BE2C (cell line): ENCODE measurements at regions not wholly inside any gene's neighbourhood (a gene's known extent, or its start where the extent isn't known, plus 50 kb on each side); places are given as distances from the start of the nearest gene placed in this dataset.

ENCODE experiments used
- DNase-seq: peaks from one replicate; pipeline ENCODE4 v3.0.0-alpha.2; 2020
- H3K27me3 ChIP-seq: fragments of 250-450 bp; sonication (Bioruptor Pico); 2 replicates; pipeline ENCODE4 v1.5.1; 2020; ENCODE audit warnings: mild to moderate bottlenecking
- H3K36me3 ChIP-seq: fragments of 250-450 bp; sonication (Bioruptor Pico); 2 replicates; pipeline ENCODE4 v1.5.1; 2020; ENCODE audit warnings: mild to moderate bottlenecking
- H3K4me1 ChIP-seq: fragments of 250-450 bp; sonication (Bioruptor Pico); 2 replicates; pipeline ENCODE4 v1.5.1; 2020
- H3K4me3 ChIP-seq: 2 replicates; pipeline ENCODE4 v1.5.1; 2011; ENCODE audit warnings: low read depth, low read length
- H3K9me3 ChIP-seq: fragments of 250-450 bp; sonication (Bioruptor Pico); 2 replicates; pipeline ENCODE4 v1.5.1; 2020
- CTCF ChIP-seq: IDR thresholded peaks from 2 replicates; pipeline ENCODE4 v1.5.1; 2012; ENCODE audit warnings: mild to moderate bottlenecking, low read depth, low read length

DNA sequence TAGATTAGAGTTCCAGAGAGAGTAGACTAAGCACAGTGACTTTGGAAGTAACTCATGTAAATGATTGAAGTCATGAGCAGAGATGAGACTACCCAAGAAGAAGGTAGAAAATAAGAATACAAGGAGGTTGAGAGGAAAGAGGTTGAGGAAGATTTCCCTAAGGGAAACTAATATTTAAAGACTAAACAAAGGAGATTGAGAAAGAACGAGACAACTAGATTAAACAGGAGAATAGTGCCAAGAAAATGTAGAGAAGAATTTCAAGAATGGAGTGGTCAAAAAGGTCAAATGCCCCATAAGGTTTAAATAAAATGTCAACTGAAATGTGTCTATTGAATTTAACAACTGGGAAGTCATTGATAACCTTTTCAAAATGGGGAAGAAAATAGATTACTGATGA, 59.0 kb downstream of the RPS29 start:
- DNase-seq: no peak
- H3K4me1 ChIP-seq: no peaks in the 10 kb centered on the region
- no peaks in the 10 kb centered on the region; the same call in 1 of the 2 replicates for H3K9me3 ChIP-seq
- no peaks in the 10 kb centered on the region for H3K27me3 ChIP-seq
- TF ChIP-seq CTCF: no peak
- H3K4me3 ChIP-seq: no peak overlapping the region
- H3K36me3 ChIP-seq: no peaks in the 10 kb centered on the region

DNA sequence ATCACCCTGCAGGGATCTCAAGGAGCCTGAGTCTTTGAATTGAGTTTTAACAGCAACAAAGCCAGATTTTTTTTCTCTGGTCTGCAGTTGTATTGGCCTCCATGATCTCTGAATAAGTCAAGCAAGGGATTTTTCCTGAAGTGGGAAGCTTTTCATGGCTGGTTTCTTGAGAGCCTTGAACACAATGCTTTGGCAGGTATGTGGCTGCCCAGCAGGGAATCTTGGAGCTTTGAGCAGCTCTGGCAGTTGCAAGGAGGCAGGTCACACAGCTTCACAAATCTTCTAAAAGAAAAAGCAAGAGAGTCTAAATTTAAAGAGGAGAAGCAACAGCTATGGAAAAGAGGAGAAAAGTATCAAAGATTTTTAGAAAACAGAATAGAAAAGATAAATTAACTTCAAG, 60.1 kb downstream of the RPS29 start:
- DNase-seq: no peak
- no peak overlapping the region for H3K4me3 ChIP-seq
- H3K36me3 ChIP-seq: no peaks in the 10 kb centered on the region
- H3K9me3 ChIP-seq: no peaks in the 10 kb centered on the region
- H3K4me1 ChIP-seq: no peaks in the 10 kb centered on the region
- no peaks in the 10 kb centered on the region for H3K27me3 ChIP-seq
- no peak for TF ChIP-seq CTCF

- no peak for DNase-seq
- Histone ChIP-seq H3K36me3 (no peaks in the 10 kb centered on the region), H3K9me3 (no peaks in the 10 kb centered on the region), H3K27me3 (peaks cover 4% of the 10 kb centered on the region), H3K4me1 (no peaks in the 10 kb centered on the region), H3K4me3 (no peak overlapping the region)
- TF ChIP-seq CTCF: no peak
Observed at GRCh38 chr14:49516286-49516685, 69.9 kb downstream of the RPS29 start.

DNA sequence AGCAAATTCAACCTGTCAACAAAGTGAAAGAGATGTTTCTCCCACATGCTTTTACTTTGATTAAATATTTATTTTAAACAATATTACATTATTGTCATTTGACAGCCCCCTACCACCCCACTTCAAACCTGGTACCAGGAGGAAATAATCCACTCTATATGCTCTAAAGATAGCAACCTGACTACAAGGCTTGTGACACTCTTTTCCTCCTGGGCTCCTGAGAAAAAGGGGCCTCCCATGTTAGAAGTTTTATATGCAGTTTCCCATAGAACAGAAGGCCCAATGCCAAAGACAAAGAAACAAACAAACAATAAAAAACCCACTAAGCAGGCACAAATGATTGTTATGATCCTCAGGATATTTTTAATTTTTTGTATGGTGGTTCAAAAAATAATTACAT, 73.6 kb downstream of the RPS29 start:
- TF ChIP-seq CTCF: no peak
- Histone ChIP-seq H3K9me3 (no peaks in the 10 kb centered on the region), H3K36me3 (no peaks in the 10 kb centered on the region), H3K27me3 (peaks cover 4% of the 10 kb centered on the region; the same call in 1 of the 2 replicates), H3K4me3 (no peak overlapping the region), H3K4me1 (no peaks in the 10 kb centered on the region)
- DNase-seq: no peak

DNA sequence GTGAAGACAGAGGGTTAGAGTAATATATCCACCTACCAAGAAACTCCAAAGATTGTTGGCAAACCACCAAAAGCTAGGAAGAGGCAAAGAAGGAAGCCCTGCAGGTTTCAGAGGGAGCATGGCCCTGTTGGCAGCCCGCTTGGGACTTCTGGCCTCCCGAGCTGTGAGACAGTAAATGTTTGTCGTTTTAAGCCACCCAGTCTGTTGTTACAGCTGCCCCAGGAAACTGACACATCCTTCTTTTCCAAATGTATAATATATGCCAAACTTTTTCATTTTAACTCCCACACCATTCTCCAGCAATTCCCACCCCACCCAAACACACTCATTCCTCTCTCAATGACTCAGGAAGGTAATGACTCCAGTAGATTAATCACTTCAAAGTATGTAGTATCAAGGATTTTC, 74.0 kb downstream of the RPS29 start:
- H3K4me3 ChIP-seq: no peak overlapping the region
- no peak for DNase-seq
- H3K4me1 ChIP-seq: no peaks in the 10 kb centered on the region
- H3K9me3 ChIP-seq: no peaks in the 10 kb centered on the region
- peaks cover 4% of the 10 kb centered on the region; the same call in 1 of the 2 replicates for H3K27me3 ChIP-seq
- no peaks in the 10 kb centered on the region for H3K36me3 ChIP-seq
- TF ChIP-seq CTCF: no peak

DNA sequence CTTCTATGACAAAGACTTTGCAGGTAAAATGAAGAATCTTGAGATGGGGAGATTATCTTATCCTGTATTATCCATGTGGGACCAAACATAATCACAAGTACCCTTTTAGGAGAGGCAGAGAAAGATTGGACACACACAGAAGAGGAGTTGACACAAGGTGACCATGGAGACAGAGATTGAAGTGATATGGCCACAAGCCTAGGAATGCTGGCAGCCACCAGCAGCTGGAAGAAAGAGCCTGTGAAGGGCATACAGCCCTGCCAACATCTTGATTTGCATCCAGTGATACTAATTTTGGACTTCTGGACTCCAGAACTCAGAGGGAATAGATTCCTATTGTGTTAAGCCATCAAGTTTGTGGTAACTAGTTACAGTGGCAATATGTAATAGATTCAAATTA, 78.1 kb downstream of the RPS29 start:
- peaks cover 9% of the 10 kb centered on the region for H3K27me3 ChIP-seq
- H3K4me3 ChIP-seq: no peak overlapping the region
- TF ChIP-seq CTCF: no peak
- no peak for DNase-seq
- no peaks in the 10 kb centered on the region for H3K4me1 ChIP-seq
- H3K36me3 ChIP-seq: no peaks in the 10 kb centered on the region
- no peaks in the 10 kb centered on the region for H3K9me3 ChIP-seq
